Erythroblast (primary cell): ENCODE measurements at regions not wholly inside any gene's neighbourhood (a gene's known extent, or its start where the extent isn't known, plus 50 kb on each side); places are given as distances from the start of the nearest gene placed in this dataset.

Source experiments
- GATA1 ChIP-seq: IDR thresholded peaks from 2 replicates; pipeline ENCODE4 v1.6.1; 2011; ENCODE audit warnings: low read depth, mild to moderate bottlenecking, control low read depth, low read length, moderate library complexity
- POLR2A ChIP-seq: IDR thresholded peaks from 2 replicates; pipeline ENCODE4 v1.6.1; 2011; ENCODE audit warnings: mild to moderate bottlenecking, low read length

GRCh38 chr14:65211341-65211987, 109.1 kb upstream of the MAX start:
- TF ChIP-seq POLR2A (no peak), GATA1 (no peak)
